Left lung (tissue), 4 donors: ENCODE measurements at regions not wholly inside any gene's neighbourhood (a gene's known extent, or its start where the extent isn't known, plus 50 kb on each side); places are given as distances from the start of the nearest gene placed in this dataset.

Experiments
- ATAC-seq: fragments of 200-7000 bp; cut with Tn5 transposase; one replicate; pipeline ENCODE4 v1.9.1; 2020; ENCODE audit warnings: moderate library complexity
- DNase-seq, 4 donors: peaks; one replicate each; pipeline ENCODE4 v3.0.0-alpha.2; 2013 to 2020
- H3K27ac ChIP-seq, 2 donors: fragments of 200-600 bp; sonication (generic) in 1 of 2; one replicate each; pipeline versions ENCODE4 v1.5.0 to v1.8.0; 2020 to 2021
- H3K27me3 ChIP-seq, 2 donors: fragments of 200-600 bp; sonication (generic) in 1 of 2; one replicate each; pipeline versions ENCODE4 v1.5.0 to v1.8.0; 2020 to 2021
- H3K36me3 ChIP-seq, 2 donors: fragments of 200-600 bp; sonication (generic) in 1 of 2; one replicate each; pipeline versions ENCODE4 v1.5.0 to v1.8.0; 2020 to 2021
- H3K4me1 ChIP-seq, 2 donors: fragments of 200-600 bp; one replicate each; pipeline ENCODE4 v1.8.0; 2021
- H3K4me3 ChIP-seq, 2 donors: fragments of 200-600 bp; sonication (generic) in 1 of 2; one replicate each; pipeline versions ENCODE4 v1.5.0 to v1.8.0; 2020 to 2021; ENCODE audit warnings: mild to moderate bottlenecking in 1 of 2
- H3K9me3 ChIP-seq, 2 donors: fragments of 200-600 bp; sonication (generic) in 1 of 2; one replicate each; pipeline versions ENCODE4 v1.5.0 to v1.8.0; 2020 to 2021
- CTCF ChIP-seq, 2 donors: fragments of 200-600 bp; sonication (generic) in 1 of 2; IDR thresholded peaks; one replicate each; pipeline versions ENCODE4 v1.5.0 to v1.8.0; 2021; ENCODE audit warnings: antibody characterized with exemption in 2 of 2
- intact Hi-C, 2 donors: fragments of 100-400 bp; cut with DNase I; formaldehyde crosslinking; loops; one replicate each; pipeline versions ENCODE4 v1.11.2 to v1.14.2; 2022
- donor health status: DM: no; HTN: yes; CAD: no.
- donor health status: DM: no; HTN: no; CAD: no.

GRCh38 chr10:132471125-132471451 is 66.5 kb upstream of the INPP5A start:
- H3K9me3 ChIP-seq = no peaks in the 10 kb centered on the region
- H3K27ac ChIP-seq = no peak overlapping the region
- peaks cover 5 to 13% of the 10 kb centered on the region in 2 donors for H3K4me1 ChIP-seq
- ATAC-seq (peak; percentile 13), DNase-seq (peak in 1 of 4 donors; percentile 31)
- intact Hi-C loops = no loop called here
- no peak overlapping the region for H3K4me3 ChIP-seq
- H3K36me3 ChIP-seq = no peaks in the 10 kb centered on the region
- H3K27me3 ChIP-seq = no peaks in the 10 kb centered on the region
- TF ChIP-seq CTCF (IDR thresholded peaks at IDR 0.05) = no peak

- DNase-seq (peak in 2 of 4 donors; percentile 23 to 39), ATAC-seq (no peak)
- Histone ChIP-seq H3K27ac (no peak overlapping the region), H3K4me1 (peaks cover 5 to 13% of the 10 kb centered on the region in 2 donors), H3K27me3 (no peaks in the 10 kb centered on the region), H3K4me3 (no peak overlapping the region), H3K36me3 (no peaks in the 10 kb centered on the region), H3K9me3 (no peaks in the 10 kb centered on the region)
- no peak for TF ChIP-seq CTCF (IDR thresholded peaks at IDR 0.05)
- intact Hi-C loops = no loop called here
Measured at GRCh38 chr10:132471484-132471883, 66.1 kb upstream of the INPP5A start.

- no peak for TF ChIP-seq CTCF (IDR thresholded peaks at IDR 0.05)
- intact Hi-C loops = no loop called here
- no peaks in the 10 kb centered on the region for H3K27me3 ChIP-seq
- H3K4me3 ChIP-seq = no peak overlapping the region
- DNase-seq (no peak), ATAC-seq (no peak)
- no peaks in the 10 kb centered on the region for H3K4me1 ChIP-seq
- H3K36me3 ChIP-seq = no peaks in the 10 kb centered on the region
- H3K27ac ChIP-seq = no peak overlapping the region
- H3K9me3 ChIP-seq = no peaks in the 10 kb centered on the region
Measured at GRCh38 chr10:132475086-132475485, 62.5 kb upstream of the INPP5A start.

- no peaks in the 10 kb centered on the region for H3K4me1 ChIP-seq
- no peaks in the 10 kb centered on the region for H3K27me3 ChIP-seq
- H3K9me3 ChIP-seq = no peaks in the 10 kb centered on the region
- no peak overlapping the region for H3K4me3 ChIP-seq
- ATAC-seq (no peak), DNase-seq (peak in 2 of 4 donors; percentile 31 to 43)
- intact Hi-C loops = no loop called here
- no peak for TF ChIP-seq CTCF (IDR thresholded peaks at IDR 0.05)
- H3K36me3 ChIP-seq = no peaks in the 10 kb centered on the region
- H3K27ac ChIP-seq = no peak overlapping the region
Measured at GRCh38 chr10:132476146-132477065, 61.2 kb upstream of the INPP5A start.

- Histone ChIP-seq H3K27me3 (no peaks in the 10 kb centered on the region), H3K4me1 (no peaks in the 10 kb centered on the region), H3K4me3 (no peak overlapping the region), H3K27ac (no peak overlapping the region), H3K9me3 (no peaks in the 10 kb centered on the region), H3K36me3 (no peaks in the 10 kb centered on the region)
- intact Hi-C loops = no loop called here
- no peak for ATAC-seq
- DNase-seq = no peak
- TF ChIP-seq CTCF (IDR thresholded peaks at IDR 0.05) = no peak
Measured at GRCh38 chr10:132477066-132477397, 60.6 kb upstream of the INPP5A start.
